Panc1 (cell line): ENCODE measurements at regions not wholly inside any gene's neighbourhood (a gene's known extent, or its start where the extent isn't known, plus 50 kb on each side); places are given as distances from the start of the nearest gene placed in this dataset.
"Not testable (repeated sequence)": the region's sequence is repeated elsewhere in the genome, so short reads cannot be mapped to it uniquely, and the experiment has no call there.

Experiments
- ATAC-seq: fragments of 200-7000 bp; cut with Tn5 transposase; 2 replicates; pipeline ENCODE4 v1.9.1; 2020; ENCODE audit warnings: mild to moderate bottlenecking, moderate library complexity
- BruUV-seq: library from RNA; stranded (reverse); fragments of 400-500 nt; replicated peaks from 2 replicates; lab custom pipeline; 2021; lab: Mats Ljungman, UMichigan
- CTCF ChIA-PET: fragments of 300-600 bp; sonication (Branson Sonifier 250); formaldehyde crosslinking; loops from one replicate; lab custom pipeline; 2022; ENCODE audit warnings: antibody characterized with exemption; lab: Charles Lee
- POLR2A ChIA-PET: fragments of 300-600 bp; sonication (Branson Sonifier 250); formaldehyde crosslinking; loops from one replicate; lab custom pipeline; 2022; ENCODE audit warnings: antibody characterized with exemption; lab: Charles Lee
- DNase-seq: peaks from one replicate; pipeline ENCODE4 v3.0.0-alpha.2; 2010; ENCODE audit warnings: low read depth, low spot score
- H3K27ac ChIP-seq: 2 replicates; pipeline ENCODE4 v1.5.1; 2011; ENCODE audit warnings: mild to moderate bottlenecking, low read length, inconsistent platforms
- H3K27me3 ChIP-seq: fragments of 200-500 bp; sonication (Bioruptor generic); 2 replicates; pipeline ENCODE4 v1.6.0; 2014; ENCODE audit warnings: low read length, inconsistent platforms; ENCODE audit not compliant: control insufficient read depth, insufficient read depth
- H3K36me3 ChIP-seq: fragments of 200-500 bp; sonication (Bioruptor generic); 2 replicates; pipeline ENCODE4 v1.5.1; 2014; ENCODE audit warnings: inconsistent platforms, mild to moderate bottlenecking, low read length, moderate library complexity; ENCODE audit not compliant: control insufficient read depth, insufficient read depth
- H3K4me1 ChIP-seq: 2 replicates; pipeline ENCODE4 v1.5.1; 2011; ENCODE audit warnings: inconsistent platforms, mild to moderate bottlenecking, low read length, moderate library complexity; ENCODE audit not compliant: control insufficient read depth, insufficient read depth
- H3K4me3 ChIP-seq, 2 experiments: 2 replicates each; pipeline ENCODE4 v1.5.1; 2011 to 2012; ENCODE audit warnings: low read depth in 2 of 2, low read length in 2 of 2, mild to moderate bottlenecking in 2 of 2, inconsistent platforms in 1 of 2, moderate library complexity in 1 of 2
- H3K9me3 ChIP-seq: fragments of 200-500 bp; sonication (Bioruptor generic); 2 replicates; pipeline ENCODE4 v1.5.1; 2014; ENCODE audit warnings: low read depth, mild to moderate bottlenecking, inconsistent platforms, low read length, moderate library complexity; ENCODE audit not compliant: control insufficient read depth, insufficient read depth
- CTCF ChIP-seq: fragments of 450-650 bp; IDR thresholded peaks from 2 replicates; pipeline ENCODE4 v1.5.1; 2017; ENCODE audit warnings: mild to moderate bottlenecking
- POLR2AphosphoS5 ChIP-seq: IDR thresholded peaks from 2 replicates; pipeline ENCODE4 v1.6.1; 2012; ENCODE audit warnings: mild to moderate bottlenecking, low read depth, low read length, moderate library complexity
- REST ChIP-seq, 2 experiments: IDR thresholded peaks; 2 replicates each; pipeline ENCODE4 v1.6.1; 2011 to 2012; ENCODE audit warnings: low read depth in 2 of 2, control low read depth in 1 of 2, low read length in 1 of 2, mild to moderate bottlenecking in 1 of 2, moderate library complexity in 1 of 2; ENCODE audit not compliant: insufficient read depth in 1 of 2
- SIN3A ChIP-seq: IDR thresholded peaks from 2 replicates; pipeline ENCODE4 v1.6.1; 2012; ENCODE audit warnings: low read depth, mild to moderate bottlenecking, low read length, moderate library complexity, borderline replicate concordance; ENCODE audit not compliant: insufficient read depth
- TCF7L2 ChIP-seq: IDR thresholded peaks from 2 replicates; pipeline ENCODE4 v1.6.1; 2011; ENCODE audit warnings: mild to moderate bottlenecking, low read depth, low read length, inconsistent platforms
- in situ Hi-C: cut with HindIII; loops from 2 replicates; pipeline ENCODE4 v1.10.0; 2016; ENCODE audit warnings: low sequenced_read_pairs, low pct_unique_long_range_greater_than_20kb
- intact Hi-C: fragments of 100-400 bp; cut with micrococcal nuclease; formaldehyde crosslinking; loops from one replicate; pipeline ENCODE4 v1.10.0; 2022; ENCODE audit not compliant: unreplicated experiment

GRCh38 chr4:38534344-38535045 is 129.5 kb upstream of the KLF3 start:
- Histone ChIP-seq H3K36me3 (no peaks in the 10 kb centered on the region), H3K27me3 (no peaks in the 10 kb centered on the region), H3K27ac (no peak overlapping the region), H3K4me1 (no peaks in the 10 kb centered on the region), H3K4me3 (no peak overlapping the region), H3K9me3 (no peaks in the 10 kb centered on the region)
- TF ChIP-seq TCF7L2 (no peak), CTCF (no peak), POLR2AphosphoS5 (no peak), SIN3A (no peak), REST (IDR thresholded peaks at IDR 0.05; ENCODE audit: insufficient read depth in 1 of 2, low read depth in 2 of 2, low read length in 1 of 2) (no peak)
- ATAC-seq (no peak), DNase-seq (no peak)
- ChIA-PET CTCF (no interaction called here), POLR2A (no interaction called here)
- in situ Hi-C loops, result no loop called here
- intact Hi-C loops, result no loop called here
- no TSS peak for BruUV-seq

- DNase-seq, CTCF ChIA-PET, H3K4me3 ChIP-seq, H3K27me3 ChIP-seq, ATAC-seq, H3K27ac ChIP-seq, in situ Hi-C loops, H3K4me1 ChIP-seq, BruUV-seq, POLR2A ChIA-PET, intact Hi-C loops, H3K9me3 ChIP-seq, H3K36me3 ChIP-seq: not testable (repeated sequence)
These were observed 128.9 kb upstream of the KLF3 start for GRCh38 chr4:38535071-38535470.

GRCh38 chr4:38535717-38536116 is 128.3 kb upstream of the KLF3 start:
- in situ Hi-C loops (no loop called here), intact Hi-C loops (no loop called here)
- CTCF ChIA-PET, result no interaction called here

More at GRCh38 chr4:38535717-38536116, 128.3 kb upstream of the KLF3 start:
- H3K27me3 ChIP-seq, result no peaks in the 10 kb centered on the region
- DNase-seq (no peak), ATAC-seq (no peak)
- TF ChIP-seq SIN3A, result no peak
- H3K36me3 ChIP-seq, result no peaks in the 10 kb centered on the region
- H3K9me3 ChIP-seq, result no peaks in the 10 kb centered on the region
- H3K4me3 ChIP-seq, result no peak overlapping the region
- H3K4me1 ChIP-seq, result no peaks in the 10 kb centered on the region
- BruUV-seq, result no TSS peak
- no peak overlapping the region for H3K27ac ChIP-seq
- POLR2A ChIA-PET, result no interaction called here
